Gastrocnemius medialis (tissue), 4 donors: ENCODE measurements at regions not wholly inside any gene's neighbourhood (a gene's known extent, or its start where the extent isn't known, plus 50 kb on each side); places are given as distances from the start of the nearest gene placed in this dataset.

Source experiments
- ATAC-seq, 2 donors: fragments of 150-250 bp; one replicate each; pipeline ENCODE4 v1.9.1; 2016
- DNase-seq, 2 donors: peaks; one replicate each; pipeline ENCODE4 v3.0.0-alpha.2; 2019
- H3K27ac ChIP-seq, 4 donors: fragments of 200-600 bp; sonication (generic); 1 replicate in 1 of 4; 2 replicates in 3 of 4; pipeline ENCODE4 v1.5.1; 2016 to 2018; ENCODE audit warnings: mild to moderate bottlenecking in 2 of 4, moderate library complexity in 1 of 4
- H3K27me3 ChIP-seq, 3 donors: fragments of 200-600 bp; sonication (generic) in 2 of 3; 1 replicate in 1 of 3; 2 replicates in 2 of 3; pipeline versions ENCODE4 v1.5.1 to v1.6.0; 2016 to 2019; ENCODE audit warnings: mild to moderate bottlenecking in 1 of 3, moderate library complexity in 1 of 3
- H3K36me3 ChIP-seq, 2 donors: fragments of 200-600 bp; sonication (generic) in 1 of 2; one replicate each; pipeline ENCODE4 v1.5.1; 2017 to 2018
- H3K4me1 ChIP-seq, 2 donors: fragments of 200-600 bp; sonication (generic) in 1 of 2; one replicate each; pipeline ENCODE4 v1.5.1; 2016 to 2017; ENCODE audit warnings: mild to moderate bottlenecking in 2 of 2
- H3K4me3 ChIP-seq, 4 donors: fragments of 200-600 bp; sonication (generic) in 3 of 4; 1 replicate in 1 of 4; 2 replicates in 3 of 4; pipeline ENCODE4 v1.5.1; 2016 to 2019; ENCODE audit warnings: mild to moderate bottlenecking in 2 of 4
- H3K9me3 ChIP-seq, 3 donors: fragments of 200-600 bp; sonication (generic) in 2 of 3; 1 replicate in 1 of 3; 2 replicates in 2 of 3; pipeline ENCODE4 v1.5.1; 2016 to 2019
- POLR2A ChIP-seq, 2 donors: fragments of 450-650 bp; IDR thresholded peaks; one replicate each; pipeline ENCODE4 v1.6.1; 2017; ENCODE audit warnings: antibody characterized with exemption in 2 of 2, mild to moderate bottlenecking in 2 of 2, moderate library complexity in 2 of 2
- in situ Hi-C, 4 donors: fragments of 200-750 bp; cut with MboI; loops; one replicate each; pipeline versions ENCODE4 v1.15.0 to v1.8.0; 2017; ENCODE audit warnings: low sequenced_read_pairs in 4 of 4
- intact Hi-C: fragments of 100-400 bp; cut with DNase I; formaldehyde crosslinking; loops from one replicate; pipeline ENCODE4 v1.15.1; 2023; ENCODE audit warnings: low total_unique reads
- TF ChIP-seq, protein P1 (sequence below), 5 experiments: fragments of 450-650 bp in 3 of 5; fragments of 200-600 bp in 2 of 5; sonication (generic) in 2 of 5; IDR thresholded peaks in 4 of 5; conservative IDR thresholded peaks in 1 of 5; 1 replicate in 4 of 5; 2 replicates in 1 of 5; pipeline ENCODE4 v1.5.1; 2016 to 2019; ENCODE audit warnings: antibody characterized with exemption in 5 of 5, mild to moderate bottlenecking in 3 of 5, moderate library complexity in 3 of 5

DNA sequence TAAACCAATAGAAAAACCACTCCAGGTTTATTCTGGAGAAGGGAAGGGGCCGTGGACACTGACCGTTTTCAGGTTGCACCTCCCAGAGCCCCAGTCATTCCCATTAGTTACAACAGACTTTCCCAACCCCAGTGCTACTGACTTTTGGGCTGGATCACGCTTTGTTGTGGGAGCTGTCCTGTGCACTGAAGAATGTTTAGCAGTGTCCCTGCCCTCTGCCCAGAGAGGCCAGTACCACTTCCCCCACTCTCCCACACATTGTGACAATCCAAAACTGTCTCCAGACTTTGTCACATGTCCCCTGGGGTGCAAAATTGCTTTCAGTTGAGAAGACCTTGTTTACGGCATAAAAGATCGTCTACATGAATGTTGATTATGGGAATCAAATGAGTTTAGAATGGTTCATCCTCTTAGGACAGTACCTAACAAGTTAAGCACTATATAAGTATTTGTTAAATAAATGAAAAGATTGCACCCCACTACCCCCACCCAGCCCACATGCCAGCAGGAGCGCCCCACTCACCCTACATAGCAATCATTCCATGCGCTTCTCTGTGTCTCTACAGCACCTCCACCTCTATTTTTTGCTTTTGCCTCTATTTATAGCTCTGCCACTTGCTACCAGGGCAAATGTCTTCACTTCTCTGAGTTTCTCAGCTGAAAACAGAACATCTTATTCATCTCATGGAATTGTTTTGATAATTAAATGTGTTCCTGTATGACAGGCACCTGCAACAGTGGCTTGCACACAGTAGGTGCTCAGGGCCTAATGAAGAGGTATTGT is 104.9 kb downstream of the AXIN2 start:
- Histone ChIP-seq H3K36me3 (no peaks in the 10 kb centered on the region), H3K27ac (peak overlapping the region; percentile 69 to 89 (median 75)), H3K4me1 (peaks cover 39 to 41% of the 10 kb centered on the region in 2 donors), H3K9me3 (no peaks in the 10 kb centered on the region), H3K4me3 (no peak overlapping the region), H3K27me3 (no peaks in the 10 kb centered on the region)
- ATAC-seq = peak in 1 of 2 donors; percentile 24
- TF ChIP-seq, protein P1, sequence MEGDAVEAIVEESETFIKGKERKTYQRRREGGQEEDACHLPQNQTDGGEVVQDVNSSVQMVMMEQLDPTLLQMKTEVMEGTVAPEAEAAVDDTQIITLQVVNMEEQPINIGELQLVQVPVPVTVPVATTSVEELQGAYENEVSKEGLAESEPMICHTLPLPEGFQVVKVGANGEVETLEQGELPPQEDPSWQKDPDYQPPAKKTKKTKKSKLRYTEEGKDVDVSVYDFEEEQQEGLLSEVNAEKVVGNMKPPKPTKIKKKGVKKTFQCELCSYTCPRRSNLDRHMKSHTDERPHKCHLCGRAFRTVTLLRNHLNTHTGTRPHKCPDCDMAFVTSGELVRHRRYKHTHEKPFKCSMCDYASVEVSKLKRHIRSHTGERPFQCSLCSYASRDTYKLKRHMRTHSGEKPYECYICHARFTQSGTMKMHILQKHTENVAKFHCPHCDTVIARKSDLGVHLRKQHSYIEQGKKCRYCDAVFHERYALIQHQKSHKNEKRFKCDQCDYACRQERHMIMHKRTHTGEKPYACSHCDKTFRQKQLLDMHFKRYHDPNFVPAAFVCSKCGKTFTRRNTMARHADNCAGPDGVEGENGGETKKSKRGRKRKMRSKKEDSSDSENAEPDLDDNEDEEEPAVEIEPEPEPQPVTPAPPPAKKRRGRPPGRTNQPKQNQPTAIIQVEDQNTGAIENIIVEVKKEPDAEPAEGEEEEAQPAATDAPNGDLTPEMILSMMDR (IDR thresholded peaks at IDR 0.05 in 4 of 5, conservative IDR thresholded peaks at IDR 0.05 in 1 of 5) = no peak
- TF ChIP-seq POLR2A (IDR thresholded peaks at IDR 0.05) = no peak
- peak in 1 of 2 donors; percentile 13 for DNase-seq
- intact Hi-C loops (loop anchor here (1.0 to 10.0 kb wide), 3 partner anchors 34 to 338 kb away; no protein-coding TSS in a partner anchor), in situ Hi-C loops (loop anchor here (5.0 to 10.0 kb wide), 2 partner anchors 98 to 101 kb away; no protein-coding TSS in a partner anchor)

DNA sequence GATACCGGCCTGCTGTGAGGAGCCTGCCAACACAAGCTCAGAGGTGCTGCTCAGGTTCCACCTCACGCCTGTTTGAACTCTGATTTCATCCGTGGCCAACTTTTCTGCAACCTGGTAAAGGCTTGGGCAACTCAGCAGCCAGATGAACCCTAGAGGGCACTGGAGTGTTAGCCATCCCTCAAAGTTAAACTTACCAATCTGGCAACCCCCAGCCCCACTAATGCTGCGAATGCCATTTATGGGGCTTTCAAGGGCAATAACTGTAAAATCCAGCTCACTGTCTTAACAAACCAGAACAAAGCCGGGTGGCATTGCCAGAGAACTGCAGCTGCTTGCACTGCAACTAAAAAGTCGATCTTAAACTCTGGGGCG is 105.5 kb downstream of the AXIN2 start:
- TF ChIP-seq POLR2A (IDR thresholded peaks at IDR 0.05) = peak in 1 of 2 donors; percentile 45
- TF ChIP-seq, protein P1 (IDR thresholded peaks at IDR 0.05 in 4 of 5, conservative IDR thresholded peaks at IDR 0.05 in 1 of 5) = peak in 4 of 5 experiments; percentile 47 to 65 (median 58)
- Histone ChIP-seq H3K27me3 (no peaks in the 10 kb centered on the region), H3K4me3 (no peak overlapping the region), H3K36me3 (no peaks in the 10 kb centered on the region), H3K27ac (peak overlapping the region; percentile 69 to 89 (median 75)), H3K4me1 (peaks cover 33 to 35% of the 10 kb centered on the region in 2 donors), H3K9me3 (no peaks in the 10 kb centered on the region)
- DNase-seq = peak; percentile 64 to 84
- peak; percentile 83 to 89 for ATAC-seq
- in situ Hi-C loops = loop anchor here (5.0 to 10.0 kb wide), 2 partner anchors 99 to 101 kb away; no protein-coding TSS in a partner anchor
- intact Hi-C loops = loop anchor here (1.0 to 10.0 kb wide), 3 partner anchors 33 to 339 kb away; no protein-coding TSS in a partner anchor

DNA sequence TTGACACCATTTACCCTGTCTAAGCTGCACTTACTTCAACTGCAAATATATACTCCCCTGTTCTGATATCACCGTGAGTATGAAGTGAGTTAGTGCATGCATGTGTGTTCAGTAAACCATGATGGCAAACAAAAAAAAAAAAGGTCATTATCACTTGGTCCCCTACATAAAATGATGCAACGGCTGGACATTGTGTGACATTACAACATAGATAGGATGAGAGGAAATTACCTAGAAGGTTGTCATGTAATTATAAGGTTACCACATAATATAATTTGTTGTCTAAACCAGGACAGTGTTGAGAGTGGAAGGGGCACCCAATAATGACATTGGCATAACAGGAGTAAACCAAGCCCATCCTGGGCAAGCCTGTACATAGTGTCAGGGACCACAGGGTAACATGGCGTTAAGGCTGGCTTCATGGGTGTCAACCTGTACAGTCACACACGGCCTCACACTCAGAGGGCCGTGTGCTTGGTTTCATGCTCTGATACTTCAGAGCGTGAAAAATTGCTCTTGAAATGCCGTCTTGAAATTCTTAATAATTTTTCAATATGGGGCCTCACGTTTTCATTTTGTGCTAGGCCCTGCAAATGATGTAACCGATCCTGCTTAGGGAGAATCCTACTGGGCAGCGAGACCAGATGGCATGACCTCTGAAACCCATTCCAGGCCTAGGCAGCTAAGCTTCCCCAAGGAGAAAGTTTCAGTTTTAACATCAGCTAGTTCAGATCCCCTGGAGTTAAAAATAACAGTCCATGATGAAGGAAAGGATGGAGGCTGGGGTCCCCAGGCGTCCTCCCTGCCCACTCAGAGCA is 106.1 kb downstream of the AXIN2 start:
- no peaks in the 10 kb centered on the region for H3K9me3 ChIP-seq
- intact Hi-C loops = loop anchor here (10.0 kb wide), 1 partner anchor 339 kb away; no protein-coding TSS in a partner anchor
- no peak overlapping the region for H3K4me3 ChIP-seq
- in situ Hi-C loops = loop anchor here (5.0 to 10.0 kb wide), 2 partner anchors 99 to 102 kb away; no protein-coding TSS in a partner anchor
- DNase-seq (no peak), ATAC-seq (peak; percentile 34 to 53)
- H3K4me1 ChIP-seq = peaks cover 28 to 35% of the 10 kb centered on the region in 2 donors
- no peak for TF ChIP-seq POLR2A (IDR thresholded peaks at IDR 0.05)
- TF ChIP-seq, protein P1 (IDR thresholded peaks at IDR 0.05 in 4 of 5, conservative IDR thresholded peaks at IDR 0.05 in 1 of 5) = no peak
- no peaks in the 10 kb centered on the region for H3K36me3 ChIP-seq
- no peaks in the 10 kb centered on the region for H3K27me3 ChIP-seq
- H3K27ac ChIP-seq = peak overlapping the region; percentile 69 to 89 (median 75)

DNA sequence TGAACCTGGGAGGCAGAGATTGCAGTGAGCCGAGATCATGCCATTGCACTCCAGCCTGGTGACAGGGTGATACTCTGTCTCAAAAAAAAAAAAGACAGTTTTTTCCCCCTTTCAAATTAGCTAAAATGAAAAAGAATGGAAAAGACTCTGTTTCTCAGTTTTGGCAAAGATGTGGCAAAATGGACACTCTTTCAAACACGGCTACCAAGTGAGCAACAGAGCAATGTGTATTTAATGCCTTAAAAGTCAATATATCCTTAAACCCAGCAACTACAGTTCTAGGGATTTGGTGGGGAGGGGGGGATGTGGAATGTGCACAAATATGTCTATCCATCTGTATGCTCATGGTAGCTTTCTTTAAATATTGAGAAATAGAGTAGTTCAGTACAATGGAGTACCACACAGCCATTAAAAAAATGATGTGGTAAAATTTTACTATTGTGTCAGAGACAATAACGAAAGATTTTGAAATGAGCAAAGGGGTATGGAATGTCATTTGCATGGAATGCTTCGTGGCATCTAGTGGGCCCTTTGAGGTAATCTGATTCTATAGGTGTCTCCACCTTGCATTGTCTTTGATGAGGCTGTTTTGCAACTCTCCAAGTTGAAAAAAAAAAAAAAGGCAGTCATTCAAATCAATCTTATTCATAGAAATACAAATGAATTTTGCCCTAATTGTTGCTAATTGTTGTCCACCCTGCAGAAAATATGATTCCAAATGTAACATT is 108.1 kb downstream of the AXIN2 start:
- no peak for DNase-seq
- H3K4me1 ChIP-seq = peaks cover 21 to 32% of the 10 kb centered on the region in 2 donors
- no peak for ATAC-seq
- in situ Hi-C loops (loop anchor here in 1 of 4 donors (10.0 kb wide), 1 partner anchor 101 kb away; no protein-coding TSS in a partner anchor), intact Hi-C loops (loop anchor here (10.0 kb wide), 1 partner anchor 341 kb away; no protein-coding TSS in a partner anchor)
- no peaks in the 10 kb centered on the region for H3K9me3 ChIP-seq
- H3K27me3 ChIP-seq = no peaks in the 10 kb centered on the region
- no peak overlapping the region for H3K27ac ChIP-seq
- H3K36me3 ChIP-seq = no peaks in the 10 kb centered on the region
- no peak overlapping the region for H3K4me3 ChIP-seq
- TF ChIP-seq, protein P1 (IDR thresholded peaks at IDR 0.05 in 4 of 5, conservative IDR thresholded peaks at IDR 0.05 in 1 of 5) = no peak
- TF ChIP-seq POLR2A (IDR thresholded peaks at IDR 0.05) = no peak
